GM23338 (cell line): ENCODE measurements at regions not wholly inside any gene's neighbourhood (a gene's known extent, or its start where the extent isn't known, plus 50 kb on each side); places are given as distances from the start of the nearest gene placed in this dataset.

Experiments
- ATAC-seq: fragments of 200-7000 bp; cut with Tn5 transposase; 3 replicates; pipeline ENCODE4 v1.9.1; 2020
- DNase-seq: peaks from one replicate; pipeline ENCODE4 v3.0.0-alpha.2; 2015; ENCODE audit warnings: low spot score
- H2AFZ ChIP-seq: fragments of 200-600 bp; sonication (generic); 2 replicates; pipeline ENCODE4 v1.8.0; 2016; ENCODE audit warnings: antibody characterized with exemption, mild to moderate bottlenecking, moderate library complexity
- H3F3A ChIP-seq: fragments of 200-600 bp; sonication (generic); replicated peaks from 2 replicates; pipeline ENCODE4 v1.8.0; 2017; ENCODE audit warnings: antibody characterized with exemption, mixed run types, low read depth
- H3K27ac ChIP-seq: fragments of 200-600 bp; sonication (generic); 2 replicates; pipeline ENCODE4 v1.6.1; 2016; ENCODE audit warnings: low read depth
- H3K27me3 ChIP-seq: fragments of 200-600 bp; sonication (generic); 2 replicates; pipeline ENCODE4 v1.8.0; 2016; ENCODE audit warnings: mild to moderate bottlenecking, mixed run types, moderate library complexity; ENCODE audit not compliant: insufficient read depth
- H3K36me3 ChIP-seq: fragments of 200-600 bp; sonication (generic); 2 replicates; pipeline ENCODE4 v1.8.0; 2016; ENCODE audit warnings: mild to moderate bottlenecking; ENCODE audit not compliant: insufficient read depth
- H3K4me1 ChIP-seq: fragments of 200-600 bp; sonication (generic); 2 replicates; pipeline ENCODE4 v1.8.0; 2016; ENCODE audit warnings: mild to moderate bottlenecking, moderate library complexity; ENCODE audit not compliant: insufficient read depth
- H3K4me2 ChIP-seq: fragments of 200-600 bp; sonication (generic); 2 replicates; pipeline ENCODE4 v1.7.1; 2017; ENCODE audit warnings: mixed run types
- H3K4me3 ChIP-seq: fragments of 200-600 bp; sonication (generic); 2 replicates; pipeline ENCODE4 v1.6.1; 2016; ENCODE audit warnings: mixed run types
- H3K79me2 ChIP-seq: fragments of 200-600 bp; sonication (generic); replicated peaks from 2 replicates; pipeline ENCODE4 v1.8.0; 2017; ENCODE audit warnings: mild to moderate bottlenecking; ENCODE audit not compliant: insufficient read depth
- H3K9me2 ChIP-seq: fragments of 200-600 bp; sonication (generic); 2 replicates; pipeline ENCODE4 v1.8.0; 2017; ENCODE audit not compliant: insufficient read depth
- H4K20me1 ChIP-seq: fragments of 200-600 bp; sonication (generic); replicated peaks from 2 replicates; pipeline ENCODE4 v1.8.0; 2017; ENCODE audit warnings: mild to moderate bottlenecking; ENCODE audit not compliant: insufficient read depth
- H3K27ac Mint-ChIP-seq: 2 replicates; pipeline ENCODE4 v1.8.0; 2020; ENCODE audit warnings: inconsistent platforms, mild to moderate bottlenecking, moderate library complexity, mixed read lengths
- H3K27me3 Mint-ChIP-seq: 3 replicates; pipeline ENCODE4 v1.8.0; 2022; ENCODE audit warnings: low read depth, mild to moderate bottlenecking, moderate library complexity, mixed read lengths, inconsistent platforms; ENCODE audit not compliant: insufficient read depth, poor library complexity
- H3K36me3 Mint-ChIP-seq: 3 replicates; pipeline ENCODE4 v1.8.0; 2021; ENCODE audit warnings: low read depth, mild to moderate bottlenecking, inconsistent platforms, moderate library complexity, mixed read lengths
- H3K4me1 Mint-ChIP-seq: 3 replicates; pipeline ENCODE4 v1.8.0; 2020; ENCODE audit warnings: mild to moderate bottlenecking, inconsistent platforms, mixed read lengths
- H3K4me3 Mint-ChIP-seq: 3 replicates; pipeline ENCODE4 v1.8.0; 2021; ENCODE audit warnings: moderate library complexity, mild to moderate bottlenecking, inconsistent platforms, mixed read lengths
- H3K9me3 Mint-ChIP-seq: 3 replicates; pipeline ENCODE4 v1.8.0; 2020; ENCODE audit warnings: moderate library complexity, mild to moderate bottlenecking, inconsistent platforms, mixed read lengths
- CREB1 ChIP-seq: fragments of 250-450 bp; sonication (Bioruptor Pico); IDR thresholded peaks from 2 replicates; pipeline ENCODE4 v1.5.0; 2020; ENCODE audit warnings: low read depth, mild to moderate bottlenecking, moderate library complexity
- EZH2 ChIP-seq: fragments of 200-600 bp; sonication (generic); IDR thresholded peaks from one replicate; pipeline ENCODE4 v1.8.0; 2017; ENCODE audit warnings: antibody characterized with exemption, mild to moderate bottlenecking, low read depth; ENCODE audit not compliant: unreplicated experiment
- EZH2phosphoT487 ChIP-seq: fragments of 200-600 bp; sonication (generic); IDR thresholded peaks from one replicate; pipeline ENCODE4 v1.8.1; 2018; ENCODE audit warnings: antibody characterized with exemption; ENCODE audit not compliant: unreplicated experiment
- JUNB ChIP-seq: IDR thresholded peaks from one replicate; pipeline ENCODE4 v1.6.1; 2016; ENCODE audit warnings: antibody characterized with exemption; ENCODE audit not compliant: unreplicated experiment
- POLR2AphosphoS5 ChIP-seq: IDR thresholded peaks from 2 replicates; pipeline ENCODE4 v1.6.1; 2016; ENCODE audit warnings: antibody characterized with exemption, low read depth
- STAT1 ChIP-seq: IDR thresholded peaks from one replicate; pipeline ENCODE4 v1.6.1; 2016; ENCODE audit warnings: antibody characterized with exemption; ENCODE audit not compliant: unreplicated experiment
- ZNF114 ChIP-seq: fragments of 250-450 bp; sonication (Bioruptor Pico); IDR thresholded peaks from 2 replicates; pipeline ENCODE4 v1.5.0; 2020; ENCODE audit warnings: mild to moderate bottlenecking, moderate library complexity
- ZNF331 ChIP-seq: fragments of 250-450 bp; sonication (Bioruptor Pico); IDR thresholded peaks from 2 replicates; pipeline ENCODE4 v1.5.0; 2020; ENCODE audit warnings: low read depth, mild to moderate bottlenecking, moderate library complexity
- TF ChIP-seq, protein P1 (sequence below): IDR thresholded peaks from one replicate; pipeline ENCODE4 v1.6.1; 2018; ENCODE audit warnings: antibody characterized with exemption; ENCODE audit not compliant: unreplicated experiment
- TF ChIP-seq, protein P2 (sequence below): IDR thresholded peaks from 2 replicates; pipeline ENCODE4 v1.6.1; 2016; ENCODE audit warnings: antibody characterized with exemption
- TF ChIP-seq, protein P3 (sequence below): fragments of 250-450 bp; sonication (Bioruptor Pico); IDR thresholded peaks from 2 replicates; pipeline ENCODE4 v1.5.0; 2020; ENCODE audit warnings: mild to moderate bottlenecking, moderate library complexity

DNA sequence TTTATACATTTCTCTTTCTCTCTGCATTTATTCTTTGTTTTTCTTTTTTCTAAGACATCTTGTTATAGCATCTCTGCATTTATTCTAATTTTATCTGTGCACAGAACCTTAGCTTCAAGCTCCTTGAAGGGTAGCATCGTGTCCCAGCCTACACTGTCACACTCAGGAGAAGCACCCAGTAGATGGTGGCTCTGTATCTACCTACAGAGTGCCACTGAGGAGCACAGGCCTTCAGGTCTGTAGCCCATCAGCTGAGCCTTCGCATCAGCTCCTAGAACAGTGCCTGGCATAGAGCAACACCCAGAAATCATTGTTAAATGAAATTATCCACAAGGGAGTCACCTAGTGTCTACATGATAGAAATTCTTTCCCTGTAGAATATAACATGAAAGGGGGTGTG is 203.0 kb upstream of the KLF14 start:
- no peak overlapping the region for H3K4me3 ChIP-seq
- no peaks in the 10 kb centered on the region for H3K27me3 ChIP-seq
- H3K4me3 Mint-ChIP-seq, result no peak overlapping the region
- H4K20me1 ChIP-seq, result no peaks in the 10 kb centered on the region
- H3K4me1 ChIP-seq, result peaks cover 27% of the 10 kb centered on the region
- ATAC-seq, result no peak
- TF ChIP-seq EZH2phosphoT487 (no peak), ZNF114 (CRISPR knock-in tag) (no peak), CREB1 (CRISPR knock-in tag) (no peak), ZNF331 (CRISPR knock-in tag) (no peak), EZH2 (no peak), STAT1 (no peak), POLR2AphosphoS5 (no peak), JUNB (no peak)
- TF ChIP-seq, protein P1, sequence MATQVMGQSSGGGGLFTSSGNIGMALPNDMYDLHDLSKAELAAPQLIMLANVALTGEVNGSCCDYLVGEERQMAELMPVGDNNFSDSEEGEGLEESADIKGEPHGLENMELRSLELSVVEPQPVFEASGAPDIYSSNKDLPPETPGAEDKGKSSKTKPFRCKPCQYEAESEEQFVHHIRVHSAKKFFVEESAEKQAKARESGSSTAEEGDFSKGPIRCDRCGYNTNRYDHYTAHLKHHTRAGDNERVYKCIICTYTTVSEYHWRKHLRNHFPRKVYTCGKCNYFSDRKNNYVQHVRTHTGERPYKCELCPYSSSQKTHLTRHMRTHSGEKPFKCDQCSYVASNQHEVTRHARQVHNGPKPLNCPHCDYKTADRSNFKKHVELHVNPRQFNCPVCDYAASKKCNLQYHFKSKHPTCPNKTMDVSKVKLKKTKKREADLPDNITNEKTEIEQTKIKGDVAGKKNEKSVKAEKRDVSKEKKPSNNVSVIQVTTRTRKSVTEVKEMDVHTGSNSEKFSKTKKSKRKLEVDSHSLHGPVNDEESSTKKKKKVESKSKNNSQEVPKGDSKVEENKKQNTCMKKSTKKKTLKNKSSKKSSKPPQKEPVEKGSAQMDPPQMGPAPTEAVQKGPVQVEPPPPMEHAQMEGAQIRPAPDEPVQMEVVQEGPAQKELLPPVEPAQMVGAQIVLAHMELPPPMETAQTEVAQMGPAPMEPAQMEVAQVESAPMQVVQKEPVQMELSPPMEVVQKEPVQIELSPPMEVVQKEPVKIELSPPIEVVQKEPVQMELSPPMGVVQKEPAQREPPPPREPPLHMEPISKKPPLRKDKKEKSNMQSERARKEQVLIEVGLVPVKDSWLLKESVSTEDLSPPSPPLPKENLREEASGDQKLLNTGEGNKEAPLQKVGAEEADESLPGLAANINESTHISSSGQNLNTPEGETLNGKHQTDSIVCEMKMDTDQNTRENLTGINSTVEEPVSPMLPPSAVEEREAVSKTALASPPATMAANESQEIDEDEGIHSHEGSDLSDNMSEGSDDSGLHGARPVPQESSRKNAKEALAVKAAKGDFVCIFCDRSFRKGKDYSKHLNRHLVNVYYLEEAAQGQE, result no peak
- TF ChIP-seq, protein P2, sequence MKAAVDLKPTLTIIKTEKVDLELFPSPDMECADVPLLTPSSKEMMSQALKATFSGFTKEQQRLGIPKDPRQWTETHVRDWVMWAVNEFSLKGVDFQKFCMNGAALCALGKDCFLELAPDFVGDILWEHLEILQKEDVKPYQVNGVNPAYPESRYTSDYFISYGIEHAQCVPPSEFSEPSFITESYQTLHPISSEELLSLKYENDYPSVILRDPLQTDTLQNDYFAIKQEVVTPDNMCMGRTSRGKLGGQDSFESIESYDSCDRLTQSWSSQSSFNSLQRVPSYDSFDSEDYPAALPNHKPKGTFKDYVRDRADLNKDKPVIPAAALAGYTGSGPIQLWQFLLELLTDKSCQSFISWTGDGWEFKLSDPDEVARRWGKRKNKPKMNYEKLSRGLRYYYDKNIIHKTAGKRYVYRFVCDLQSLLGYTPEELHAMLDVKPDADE, result no peak
- H3K27ac Mint-ChIP-seq, result no peak overlapping the region
- DNase-seq, result no peak
- peaks cover 20% of the 10 kb centered on the region; the same call in 1 of the 2 replicates for H3K79me2 ChIP-seq
- H3F3A ChIP-seq, result no peaks in the 10 kb centered on the region
- no peak overlapping the region for H3K4me2 ChIP-seq
- no peak overlapping the region for H2AFZ ChIP-seq
- H3K9me3 Mint-ChIP-seq, result no peaks in the 10 kb centered on the region
- no peaks in the 10 kb centered on the region for H3K9me2 ChIP-seq
- H3K4me1 Mint-ChIP-seq, result peaks cover 28% of the 10 kb centered on the region
- peaks cover 6% of the 10 kb centered on the region for H3K27me3 Mint-ChIP-seq
- no peaks in the 10 kb centered on the region for H3K36me3 Mint-ChIP-seq
- no peaks in the 10 kb centered on the region for H3K36me3 ChIP-seq
- H3K27ac ChIP-seq, result no peak overlapping the region

DNA sequence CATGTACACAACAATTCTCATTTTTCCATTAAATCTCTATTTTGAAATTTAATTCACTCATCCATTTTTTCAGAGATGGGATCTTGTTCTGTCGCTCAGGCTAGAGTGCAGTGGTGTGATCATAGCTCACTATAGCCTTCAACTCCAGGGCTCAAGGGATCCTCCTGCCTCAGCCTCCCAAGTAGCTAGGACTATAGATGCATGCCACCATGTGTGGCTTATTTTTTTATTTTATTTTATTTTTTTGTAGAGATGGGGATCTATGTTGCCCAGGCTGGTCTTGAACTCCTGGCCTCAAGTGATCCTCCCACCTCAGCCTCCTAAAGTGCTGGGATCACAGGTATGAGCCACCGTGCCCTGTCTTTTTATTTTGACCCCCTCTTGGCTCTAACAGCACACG is 203.8 kb upstream of the KLF14 start:
- Histone ChIP-seq H2AFZ (no peak overlapping the region), H3K4me1 (peaks cover 29% of the 10 kb centered on the region), H3K4me3 (no peak overlapping the region), H3F3A (no peaks in the 10 kb centered on the region), H3K79me2 (peaks cover 20% of the 10 kb centered on the region; the same call in 1 of the 2 replicates), H3K9me2 (no peaks in the 10 kb centered on the region), H3K27me3 (no peaks in the 10 kb centered on the region), H4K20me1 (no peaks in the 10 kb centered on the region), H3K4me2 (no peak overlapping the region), H3K27ac (no peak overlapping the region), H3K36me3 (no peaks in the 10 kb centered on the region)
- Mint-ChIP-seq H3K9me3 (no peaks in the 10 kb centered on the region), H3K4me3 (no peak overlapping the region), H3K4me1 (peaks cover 36% of the 10 kb centered on the region), H3K27me3 (peaks cover 2% of the 10 kb centered on the region), H3K27ac (no peak overlapping the region), H3K36me3 (no peaks in the 10 kb centered on the region)
- DNase-seq (no peak), ATAC-seq (no peak)
- TF ChIP-seq ZNF331 (CRISPR knock-in tag) (no peak), EZH2phosphoT487 (no peak), JUNB (no peak)
- TF ChIP-seq, protein P3, sequence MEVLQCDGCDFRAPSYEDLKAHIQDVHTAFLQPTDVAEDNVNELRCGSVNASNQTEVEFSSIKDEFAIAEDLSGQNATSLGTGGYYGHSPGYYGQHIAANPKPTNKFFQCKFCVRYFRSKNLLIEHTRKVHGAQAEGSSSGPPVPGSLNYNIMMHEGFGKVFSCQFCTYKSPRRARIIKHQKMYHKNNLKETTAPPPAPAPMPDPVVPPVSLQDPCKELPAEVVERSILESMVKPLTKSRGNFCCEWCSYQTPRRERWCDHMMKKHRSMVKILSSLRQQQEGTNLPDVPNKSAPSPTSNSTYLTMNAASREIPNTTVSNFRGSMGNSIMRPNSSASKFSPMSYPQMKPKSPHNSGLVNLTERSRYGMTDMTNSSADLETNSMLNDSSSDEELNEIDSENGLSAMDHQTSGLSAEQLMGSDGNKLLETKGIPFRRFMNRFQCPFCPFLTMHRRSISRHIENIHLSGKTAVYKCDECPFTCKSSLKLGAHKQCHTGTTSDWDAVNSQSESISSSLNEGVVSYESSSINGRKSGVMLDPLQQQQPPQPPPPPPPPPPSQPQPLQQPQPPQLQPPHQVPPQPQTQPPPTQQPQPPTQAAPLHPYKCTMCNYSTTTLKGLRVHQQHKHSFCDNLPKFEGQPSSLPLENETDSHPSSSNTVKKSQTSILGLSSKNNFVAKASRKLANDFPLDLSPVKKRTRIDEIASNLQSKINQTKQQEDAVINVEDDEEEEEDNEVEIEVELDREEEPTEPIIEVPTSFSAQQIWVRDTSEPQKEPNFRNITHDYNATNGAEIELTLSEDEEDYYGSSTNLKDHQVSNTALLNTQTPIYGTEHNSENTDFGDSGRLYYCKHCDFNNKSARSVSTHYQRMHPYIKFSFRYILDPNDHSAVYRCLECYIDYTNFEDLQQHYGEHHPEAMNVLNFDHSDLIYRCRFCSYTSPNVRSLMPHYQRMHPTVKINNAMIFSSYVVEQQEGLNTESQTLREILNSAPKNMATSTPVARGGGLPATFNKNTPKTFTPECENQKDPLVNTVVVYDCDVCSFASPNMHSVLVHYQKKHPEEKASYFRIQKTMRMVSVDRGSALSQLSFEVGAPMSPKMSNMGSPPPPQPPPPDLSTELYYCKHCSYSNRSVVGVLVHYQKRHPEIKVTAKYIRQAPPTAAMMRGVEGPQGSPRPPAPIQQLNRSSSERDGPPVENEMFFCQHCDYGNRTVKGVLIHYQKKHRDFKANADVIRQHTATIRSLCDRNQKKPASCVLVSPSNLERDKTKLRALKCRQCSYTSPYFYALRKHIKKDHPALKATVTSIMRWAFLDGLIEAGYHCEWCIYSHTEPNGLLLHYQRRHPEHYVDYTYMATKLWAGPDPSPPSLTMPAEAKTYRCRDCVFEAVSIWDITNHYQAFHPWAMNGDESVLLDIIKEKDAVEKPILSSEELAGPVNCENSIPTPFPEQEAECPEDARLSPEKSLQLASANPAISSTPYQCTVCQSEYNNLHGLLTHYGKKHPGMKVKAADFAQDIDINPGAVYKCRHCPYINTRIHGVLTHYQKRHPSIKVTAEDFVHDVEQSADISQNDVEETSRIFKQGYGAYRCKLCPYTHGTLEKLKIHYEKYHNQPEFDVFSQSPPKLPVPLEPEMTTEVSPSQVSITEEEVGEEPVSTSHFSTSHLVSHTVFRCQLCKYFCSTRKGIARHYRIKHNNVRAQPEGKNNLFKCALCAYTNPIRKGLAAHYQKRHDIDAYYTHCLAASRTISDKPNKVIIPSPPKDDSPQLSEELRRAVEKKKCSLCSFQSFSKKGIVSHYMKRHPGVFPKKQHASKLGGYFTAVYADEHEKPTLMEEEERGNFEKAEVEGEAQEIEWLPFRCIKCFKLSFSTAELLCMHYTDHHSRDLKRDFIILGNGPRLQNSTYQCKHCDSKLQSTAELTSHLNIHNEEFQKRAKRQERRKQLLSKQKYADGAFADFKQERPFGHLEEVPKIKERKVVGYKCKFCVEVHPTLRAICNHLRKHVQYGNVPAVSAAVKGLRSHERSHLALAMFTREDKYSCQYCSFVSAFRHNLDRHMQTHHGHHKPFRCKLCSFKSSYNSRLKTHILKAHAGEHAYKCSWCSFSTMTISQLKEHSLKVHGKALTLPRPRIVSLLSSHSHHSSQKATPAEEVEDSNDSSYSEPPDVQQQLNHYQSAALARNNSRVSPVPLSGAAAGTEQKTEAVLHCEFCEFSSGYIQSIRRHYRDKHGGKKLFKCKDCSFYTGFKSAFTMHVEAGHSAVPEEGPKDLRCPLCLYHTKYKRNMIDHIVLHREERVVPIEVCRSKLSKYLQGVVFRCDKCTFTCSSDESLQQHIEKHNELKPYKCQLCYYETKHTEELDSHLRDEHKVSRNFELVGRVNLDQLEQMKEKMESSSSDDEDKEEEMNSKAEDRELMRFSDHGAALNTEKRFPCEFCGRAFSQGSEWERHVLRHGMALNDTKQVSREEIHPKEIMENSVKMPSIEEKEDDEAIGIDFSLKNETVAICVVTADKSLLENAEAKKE, result no peak
